ENCODE measurements at regions not wholly inside any gene's neighbourhood (a gene's known extent, or its start where the extent isn't known, plus 50 kb on each side); places are given as distances from the start of the nearest gene placed in this dataset.
"Not testable (repeated sequence)": the region's sequence is repeated elsewhere in the genome, so short reads cannot be mapped to it uniquely, and the experiment has no call there.

- intact Hi-C loops (cut with DNase I; ENCODE audit: low total_unique reads): no loop called here
- no peaks in the 10 kb centered on the region for H3K27me3 ChIP-seq
- 91 to 94% methylated on average over 3 of the region's 3 CpGs for WGBS, 2 donors
- H3K4me1 ChIP-seq: no peaks in the 10 kb centered on the region
- H3K36me3 ChIP-seq (ENCODE audit: low read depth, missing control alignments): no peaks in the 10 kb centered on the region
- H3K27ac ChIP-seq: no peak overlapping the region
- H3K9me3 ChIP-seq: no peaks in the 10 kb centered on the region
- no peak for DNase-seq
- no peak for TF ChIP-seq POLR2A (IDR thresholded peaks at IDR 0.05)
- TF ChIP-seq, protein P1, sequence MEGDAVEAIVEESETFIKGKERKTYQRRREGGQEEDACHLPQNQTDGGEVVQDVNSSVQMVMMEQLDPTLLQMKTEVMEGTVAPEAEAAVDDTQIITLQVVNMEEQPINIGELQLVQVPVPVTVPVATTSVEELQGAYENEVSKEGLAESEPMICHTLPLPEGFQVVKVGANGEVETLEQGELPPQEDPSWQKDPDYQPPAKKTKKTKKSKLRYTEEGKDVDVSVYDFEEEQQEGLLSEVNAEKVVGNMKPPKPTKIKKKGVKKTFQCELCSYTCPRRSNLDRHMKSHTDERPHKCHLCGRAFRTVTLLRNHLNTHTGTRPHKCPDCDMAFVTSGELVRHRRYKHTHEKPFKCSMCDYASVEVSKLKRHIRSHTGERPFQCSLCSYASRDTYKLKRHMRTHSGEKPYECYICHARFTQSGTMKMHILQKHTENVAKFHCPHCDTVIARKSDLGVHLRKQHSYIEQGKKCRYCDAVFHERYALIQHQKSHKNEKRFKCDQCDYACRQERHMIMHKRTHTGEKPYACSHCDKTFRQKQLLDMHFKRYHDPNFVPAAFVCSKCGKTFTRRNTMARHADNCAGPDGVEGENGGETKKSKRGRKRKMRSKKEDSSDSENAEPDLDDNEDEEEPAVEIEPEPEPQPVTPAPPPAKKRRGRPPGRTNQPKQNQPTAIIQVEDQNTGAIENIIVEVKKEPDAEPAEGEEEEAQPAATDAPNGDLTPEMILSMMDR (IDR thresholded peaks at IDR 0.05): no peak
- no peak overlapping the region for H3K4me3 ChIP-seq
Measured at GRCh38 chr21:14814282-14814681, 250.5 kb downstream of the NRIP1 start.

GRCh38 chr21:14804170-14804569 lies 258.1 kb upstream of the SAMSN1 start:
- H3K36me3 ChIP-seq (ENCODE audit: low read depth, missing control alignments); H3K4me1 ChIP-seq; H3K27ac ChIP-seq; DNase-seq; H3K9me3 ChIP-seq; H3K27me3 ChIP-seq; H3K4me3 ChIP-seq; intact Hi-C loops (cut with DNase I; ENCODE audit: low total_unique reads): not testable (repeated sequence)
- WGBS, 2 donors: 83 to 85% methylated on average over 2 of the region's 2 CpGs

GRCh38 chr21:14797543-14797942 lies 251.4 kb upstream of the SAMSN1 start:
- Histone ChIP-seq H3K4me3 (no peak overlapping the region), H3K4me1 (no peaks in the 10 kb centered on the region), H3K9me3 (no peaks in the 10 kb centered on the region), H3K27me3 (no peaks in the 10 kb centered on the region), H3K36me3 (ENCODE audit: low read depth, missing control alignments) (no peaks in the 10 kb centered on the region), H3K27ac (no peak overlapping the region)
- DNase-seq: no peak
- intact Hi-C loops (cut with DNase I; ENCODE audit: low total_unique reads): no loop called here
- TF ChIP-seq, protein P1 (IDR thresholded peaks at IDR 0.05): no peak
- TF ChIP-seq POLR2A (IDR thresholded peaks at IDR 0.05): no peak

DNA sequence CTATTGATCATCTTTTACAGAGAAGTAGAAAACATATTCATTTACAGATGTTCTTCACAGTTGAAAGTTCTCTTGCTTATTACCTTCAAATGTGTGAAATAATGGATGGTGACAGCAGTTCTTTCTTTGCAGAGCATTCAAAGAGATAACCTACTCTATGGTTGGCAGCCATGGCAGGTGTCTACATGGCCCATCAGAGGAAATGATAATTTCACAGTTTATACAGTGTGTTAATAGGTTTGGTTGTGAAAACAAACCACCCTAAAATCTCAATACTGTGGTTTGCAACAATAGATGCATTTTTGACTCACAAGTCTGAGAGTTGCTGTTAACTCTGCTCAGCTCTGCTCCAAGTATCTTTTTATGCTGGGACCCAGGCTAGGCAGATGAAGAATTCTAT lies 241.2 kb upstream of the SAMSN1 start:
- DNase-seq: no peak
- intact Hi-C loops (cut with DNase I; ENCODE audit: low total_unique reads): no loop called here
- no peak for TF ChIP-seq POLR2A (IDR thresholded peaks at IDR 0.05)
- TF ChIP-seq, protein P1 (IDR thresholded peaks at IDR 0.05): no peak
- Histone ChIP-seq H3K4me3 (no peak overlapping the region), H3K36me3 (ENCODE audit: low read depth, missing control alignments) (no peaks in the 10 kb centered on the region), H3K27me3 (no peaks in the 10 kb centered on the region), H3K9me3 (no peaks in the 10 kb centered on the region), H3K4me1 (no peaks in the 10 kb centered on the region), H3K27ac (no peak overlapping the region)

GRCh38 chr21:14785679-14786078 lies 239.6 kb upstream of the SAMSN1 start:
- DNase-seq: no peak
- 93% methylated on average over 2 of the region's 2 CpGs for WGBS, 2 donors
- no peak overlapping the region for H3K4me3 ChIP-seq
- no peaks in the 10 kb centered on the region for H3K9me3 ChIP-seq
- H3K27ac ChIP-seq: no peak overlapping the region
- H3K36me3 ChIP-seq (ENCODE audit: low read depth, missing control alignments): no peaks in the 10 kb centered on the region
- H3K4me1 ChIP-seq: no peaks in the 10 kb centered on the region
- no peak for TF ChIP-seq POLR2A (IDR thresholded peaks at IDR 0.05)
- TF ChIP-seq, protein P1 (IDR thresholded peaks at IDR 0.05): no peak
- intact Hi-C loops (cut with DNase I; ENCODE audit: low total_unique reads): no loop called here
- H3K27me3 ChIP-seq: no peaks in the 10 kb centered on the region
